GM12891 (cell line): ENCODE measurements at regions not wholly inside any gene's neighbourhood (a gene's known extent, or its start where the extent isn't known, plus 50 kb on each side); places are given as distances from the start of the nearest gene placed in this dataset.

Experiments
- PAX5 ChIP-seq: IDR thresholded peaks from 2 replicates; pipeline ENCODE4 v1.6.1; 2011; ENCODE audit warnings: low read length, moderate library complexity, mild to moderate bottlenecking; ENCODE audit not compliant: insufficient read depth, severe bottlenecking
- POLR2A ChIP-seq: IDR thresholded peaks from 2 replicates; pipeline ENCODE4 v1.6.1; 2011; ENCODE audit warnings: low read depth, low read length, control low read depth
- POLR2AphosphoS5 ChIP-seq: IDR thresholded peaks from 2 replicates; pipeline ENCODE4 v1.6.1; 2011; ENCODE audit warnings: low read depth, low read length, control low read depth
- POU2F2 ChIP-seq: IDR thresholded peaks from 2 replicates; pipeline ENCODE4 v1.6.1; 2011; ENCODE audit warnings: low read depth, mild to moderate bottlenecking, control low read depth, low read length, moderate library complexity
- SPI1 ChIP-seq: IDR thresholded peaks from 2 replicates; pipeline ENCODE4 v1.6.1; 2011; ENCODE audit warnings: low read depth, low read length, control low read depth
- TAF1 ChIP-seq: IDR thresholded peaks from 2 replicates; pipeline ENCODE4 v1.6.1; 2011; ENCODE audit warnings: low read depth, low read length, control low read depth

DNA sequence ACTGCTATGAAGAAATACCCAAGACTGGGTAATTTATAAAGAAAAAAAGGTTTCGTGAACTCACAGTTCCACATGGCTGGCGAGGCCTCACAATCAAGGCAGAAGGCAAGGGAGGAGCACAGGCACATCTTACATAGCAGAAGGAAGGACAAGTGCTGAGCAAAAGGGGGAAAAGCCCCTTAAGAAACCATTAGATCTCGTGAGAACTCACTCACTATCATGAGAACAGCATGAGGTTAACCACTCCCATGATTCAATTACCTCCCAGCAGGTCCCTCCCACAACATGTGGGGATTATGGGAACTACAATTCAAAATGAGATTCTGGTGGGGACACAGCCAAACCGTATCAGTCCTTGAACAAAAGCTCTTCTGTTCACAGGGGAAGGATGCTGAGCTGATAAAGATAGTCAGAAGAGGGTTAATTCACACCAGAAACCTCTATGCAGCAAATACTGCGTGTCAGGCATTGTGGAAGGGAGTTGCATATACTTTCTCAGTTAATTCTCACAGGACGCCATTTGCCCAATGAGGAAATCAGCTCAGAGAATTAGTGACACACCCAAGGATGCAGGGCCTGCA lies 246.2 kb downstream of the FOXO1 start:
- TF ChIP-seq POLR2A (no peak), POLR2AphosphoS5 (no peak), TAF1 (no peak), SPI1 (no peak), POU2F2 (no peak), PAX5 (no peak)
